Endodermal cell (in vitro differentiated cells): ENCODE measurements at regions not wholly inside any gene's neighbourhood (a gene's known extent, or its start where the extent isn't known, plus 50 kb on each side); places are given as distances from the start of the nearest gene placed in this dataset.

ENCODE experiments used
- DNase-seq: peaks from one replicate; pipeline ENCODE4 v3.0.0-alpha.2; 2017
- H3K27ac ChIP-seq: 2 replicates; pipeline ENCODE4 v1.5.1; 2013; ENCODE audit warnings: mild to moderate bottlenecking, low read depth, low read length, moderate library complexity
- H3K27me3 ChIP-seq: 2 replicates; pipeline ENCODE4 v1.6.1; 2013; ENCODE audit warnings: mild to moderate bottlenecking, low read length, moderate library complexity; ENCODE audit not compliant: insufficient read depth, control insufficient read depth, poor library complexity, severe bottlenecking
- H3K36me3 ChIP-seq: 2 replicates; pipeline ENCODE4 v1.7.0; 2013; ENCODE audit warnings: mild to moderate bottlenecking, low read length, moderate library complexity; ENCODE audit not compliant: control insufficient read depth, insufficient read depth
- H3K4me1 ChIP-seq: one replicate; pipeline ENCODE4 v1.7.0; 2013; ENCODE audit warnings: low read length; ENCODE audit not compliant: control insufficient read depth, insufficient read depth
- H3K4me3 ChIP-seq: 2 replicates; pipeline ENCODE4 v1.5.1; 2013; ENCODE audit warnings: mild to moderate bottlenecking, low read length, moderate library complexity
- H3K9ac ChIP-seq: 2 replicates; pipeline ENCODE4 v1.6.1; 2013; ENCODE audit warnings: mild to moderate bottlenecking, low read length, moderate library complexity; ENCODE audit not compliant: poor library complexity, severe bottlenecking; ENCODE audit errors: extremely low read depth
- H3K9me3 ChIP-seq: 2 replicates; pipeline ENCODE4 v1.6.1; 2013; ENCODE audit warnings: mild to moderate bottlenecking, low read length, moderate library complexity; ENCODE audit not compliant: control insufficient read depth
- H3K27ac Mint-ChIP-seq: 2 replicates; pipeline ENCODE4 v1.8.0; 2020; ENCODE audit warnings: mixed read lengths
- H3K27me3 Mint-ChIP-seq: 2 replicates; pipeline ENCODE4 v1.8.0; 2021; ENCODE audit warnings: mild to moderate bottlenecking, mixed read lengths; ENCODE audit not compliant: insufficient read depth
- H3K36me3 Mint-ChIP-seq: 2 replicates; pipeline ENCODE4 v1.8.0; 2020; ENCODE audit warnings: low read depth, mixed read lengths
- H3K4me1 Mint-ChIP-seq: 2 replicates; pipeline ENCODE4 v1.8.0; 2020; ENCODE audit warnings: mixed read lengths
- H3K4me3 Mint-ChIP-seq: 2 replicates; pipeline ENCODE4 v1.8.0; 2020; ENCODE audit warnings: mild to moderate bottlenecking, moderate library complexity, mixed read lengths
- H3K9me3 Mint-ChIP-seq: 2 replicates; pipeline ENCODE4 v1.8.0; 2020; ENCODE audit warnings: mild to moderate bottlenecking, mixed read lengths
- WGBS, 2 experiments: methylation state at CpG; one replicate each; pipeline versions ENCODE4 v1.1.5 to v1.1.7; 2013; ENCODE audit warnings: missing lambda C conversion rate in 2 of 2, mixed read lengths in 1 of 2; ENCODE audit not compliant: insufficient coverage in 1 of 2, insufficient read length in 1 of 2; 5-methylcytosine and 5-hydroxymethylcytosine counted together
- TF ChIP-seq, protein P1 (sequence below): fragments of 200-600 bp; sonication (generic); conservative IDR thresholded peaks from 2 replicates; pipeline ENCODE4 v1.5.0; 2021; ENCODE audit warnings: antibody characterized with exemption, mild to moderate bottlenecking

DNA sequence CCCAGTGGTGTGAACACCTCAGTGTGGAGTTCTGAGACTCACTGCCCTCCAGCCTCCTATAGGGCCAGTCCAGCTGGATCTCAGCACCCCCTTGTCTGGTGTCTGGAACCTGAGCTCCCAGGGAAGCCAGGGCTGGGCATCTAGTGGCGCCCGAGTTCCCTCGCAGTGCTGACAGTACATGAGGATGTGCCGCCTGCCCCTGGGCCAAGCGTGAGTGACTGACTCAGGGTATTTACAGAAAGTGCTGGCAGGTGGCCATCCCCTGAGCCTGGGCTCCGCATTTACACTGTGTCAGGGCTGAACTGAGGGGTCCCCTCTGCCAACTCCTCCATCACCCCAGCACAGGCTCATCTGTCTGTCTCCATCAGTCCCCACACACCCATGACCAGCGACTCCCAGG is 185.3 kb downstream of the BRD1 start:
- H3K9me3 ChIP-seq = no peaks in the 10 kb centered on the region
- Mint-ChIP-seq H3K27ac (no peak overlapping the region), H3K9me3 (no peaks in the 10 kb centered on the region), H3K27me3 (no peaks in the 10 kb centered on the region), H3K4me3 (no peak overlapping the region), H3K4me1 (no peaks in the 10 kb centered on the region), H3K36me3 (no peaks in the 10 kb centered on the region)
- H3K36me3 ChIP-seq = no peaks in the 10 kb centered on the region
- no peaks in the 10 kb centered on the region for H3K4me1 ChIP-seq
- TF ChIP-seq, protein P1, sequence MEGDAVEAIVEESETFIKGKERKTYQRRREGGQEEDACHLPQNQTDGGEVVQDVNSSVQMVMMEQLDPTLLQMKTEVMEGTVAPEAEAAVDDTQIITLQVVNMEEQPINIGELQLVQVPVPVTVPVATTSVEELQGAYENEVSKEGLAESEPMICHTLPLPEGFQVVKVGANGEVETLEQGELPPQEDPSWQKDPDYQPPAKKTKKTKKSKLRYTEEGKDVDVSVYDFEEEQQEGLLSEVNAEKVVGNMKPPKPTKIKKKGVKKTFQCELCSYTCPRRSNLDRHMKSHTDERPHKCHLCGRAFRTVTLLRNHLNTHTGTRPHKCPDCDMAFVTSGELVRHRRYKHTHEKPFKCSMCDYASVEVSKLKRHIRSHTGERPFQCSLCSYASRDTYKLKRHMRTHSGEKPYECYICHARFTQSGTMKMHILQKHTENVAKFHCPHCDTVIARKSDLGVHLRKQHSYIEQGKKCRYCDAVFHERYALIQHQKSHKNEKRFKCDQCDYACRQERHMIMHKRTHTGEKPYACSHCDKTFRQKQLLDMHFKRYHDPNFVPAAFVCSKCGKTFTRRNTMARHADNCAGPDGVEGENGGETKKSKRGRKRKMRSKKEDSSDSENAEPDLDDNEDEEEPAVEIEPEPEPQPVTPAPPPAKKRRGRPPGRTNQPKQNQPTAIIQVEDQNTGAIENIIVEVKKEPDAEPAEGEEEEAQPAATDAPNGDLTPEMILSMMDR = no peak
- no peaks in the 10 kb centered on the region for H3K27me3 ChIP-seq
- DNase-seq = no peak
- no peak overlapping the region for H3K4me3 ChIP-seq
- WGBS, 2 experiments = 88 to 91% methylated on average over 5 to 7 of the region's 7 CpGs
- H3K9ac ChIP-seq = no peak overlapping the region
- no peak overlapping the region for H3K27ac ChIP-seq

GRCh38 chr22:49641770-49642313 is 185.8 kb downstream of the BRD1 start:
- WGBS, 2 experiments = 92% methylated on average over 10 to 12 of the region's 12 CpGs
- no peak overlapping the region for H3K27ac ChIP-seq
- DNase-seq = no peak
- Mint-ChIP-seq H3K27me3 (no peaks in the 10 kb centered on the region), H3K36me3 (no peaks in the 10 kb centered on the region), H3K4me3 (no peak overlapping the region), H3K4me1 (no peaks in the 10 kb centered on the region), H3K9me3 (no peaks in the 10 kb centered on the region), H3K27ac (no peak overlapping the region)
- no peak overlapping the region for H3K4me3 ChIP-seq
- TF ChIP-seq, protein P1 = no peak
- H3K9ac ChIP-seq = no peak overlapping the region
- H3K27me3 ChIP-seq = no peaks in the 10 kb centered on the region
- H3K9me3 ChIP-seq = no peaks in the 10 kb centered on the region
- no peaks in the 10 kb centered on the region for H3K4me1 ChIP-seq
- H3K36me3 ChIP-seq = no peaks in the 10 kb centered on the region

- Histone ChIP-seq H3K4me3 (no peak overlapping the region), H3K27me3 (no peaks in the 10 kb centered on the region), H3K27ac (no peak overlapping the region), H3K4me1 (no peaks in the 10 kb centered on the region), H3K36me3 (no peaks in the 10 kb centered on the region), H3K9ac (no peak overlapping the region), H3K9me3 (no peaks in the 10 kb centered on the region)
- H3K9me3 Mint-ChIP-seq = no peaks in the 10 kb centered on the region
- no peak overlapping the region for H3K4me3 Mint-ChIP-seq
- H3K27me3 Mint-ChIP-seq = no peaks in the 10 kb centered on the region
- no peak for DNase-seq
- H3K4me1 Mint-ChIP-seq = no peaks in the 10 kb centered on the region
- 87 to 93% methylated on average over 14 to 26 of the region's 26 CpGs for WGBS, 2 experiments
- H3K27ac Mint-ChIP-seq = no peak overlapping the region
- TF ChIP-seq, protein P1 = no peak
- H3K36me3 Mint-ChIP-seq = no peaks in the 10 kb centered on the region
Observed at GRCh38 chr22:49640366-49641095, 187.1 kb downstream of the BRD1 start.
